HepG2 (cell line): ENCODE measurements at regions not wholly inside any gene's neighbourhood (a gene's known extent, or its start where the extent isn't known, plus 50 kb on each side); places are given as distances from the start of the nearest gene placed in this dataset.

Experiments used
- ATAC-seq: fragments of 200-7000 bp; cut with Tn5 transposase; 3 replicates; pipeline ENCODE4 v1.9.1; 2020; ENCODE audit warnings: mild to moderate bottlenecking, moderate library complexity
- BruUV-seq: library from RNA; stranded (reverse); fragments of 400-500 nt; replicated peaks from 2 replicates; lab custom pipeline; 2021; lab: Mats Ljungman, UMichigan
- CTCF ChIA-PET: fragments of 300-600 bp; formaldehyde crosslinking; extraction: SDS; loops from one replicate; lab custom pipeline; 2021; ENCODE audit warnings: low total read pairs, inconsistent platforms, low intra/inter-chr PET ratio; lab: Yijun Ruan, JAX
- POLR2A ChIA-PET: fragments of 350-600 bp; sonication (Branson Sonifier 250); formaldehyde crosslinking; loops from one replicate; lab custom pipeline; 2020; ENCODE audit warnings: antibody characterized with exemption, inconsistent platforms; lab: Yijun Ruan, JAX
- DNase-seq: peaks from one replicate; pipeline ENCODE4 v3.0.0-alpha.2; 2015; ENCODE audit warnings: low spot score
- FAIRE-seq: peaks from 3 replicates; lab custom pipeline; 2011; peaks lifted over from hg19 to GRCh38; lab: Jason Lieb, UNC
- H2AFZ ChIP-seq: one replicate; pipeline ENCODE4 v1.6.1; 2011; ENCODE audit warnings: low read length, inconsistent platforms
- H3K27ac ChIP-seq: fragments of 300-600 bp; 3 replicates; pipeline ENCODE4 v1.8.0; 2011; ENCODE audit warnings: mixed run types, mild to moderate bottlenecking, mixed read lengths, low read length, inconsistent platforms; ENCODE audit not compliant: insufficient read depth; ENCODE audit errors: extremely low read length
- H3K27me3 ChIP-seq, 2 experiments: fragments of 200-600 bp in 1 of 2; 2 replicates in 1 of 2; 3 replicates in 1 of 2; pipeline versions ENCODE4 v1.6.0 to v1.8.0; 2011; ENCODE audit warnings: low read length in 2 of 2, mild to moderate bottlenecking in 2 of 2, moderate library complexity in 2 of 2, inconsistent platforms in 1 of 2; ENCODE audit not compliant: insufficient read depth in 2 of 2, control insufficient read depth in 1 of 2
- H3K36me3 ChIP-seq, 2 experiments: fragments of 200-600 bp in 1 of 2; replicated peaks in 1 of 2; 2 replicates in 1 of 2; 3 replicates in 1 of 2; pipeline versions ENCODE4 v1.5.1 to v1.8.0; 2011; ENCODE audit warnings: low read length in 2 of 2, inconsistent platforms in 1 of 2; ENCODE audit not compliant: insufficient read depth in 2 of 2, control insufficient read depth in 1 of 2
- H3K4me1 ChIP-seq: 2 replicates; pipeline ENCODE4 v1.5.1; 2012; ENCODE audit warnings: low read length, inconsistent platforms; ENCODE audit not compliant: insufficient read depth
- H3K4me2 ChIP-seq: 2 replicates; pipeline ENCODE4 v1.6.0; 2011; ENCODE audit warnings: low read depth, low read length, inconsistent platforms
- H3K4me3 ChIP-seq, 3 experiments: fragments of 200-600 bp in 1 of 3; sonication (generic), shearing (Covaris generic) in 1 of 3; replicated peaks in 1 of 3; 2 replicates each; pipeline ENCODE4 v1.5.1; 2011 to 2016; ENCODE audit warnings: low read length in 3 of 3, inconsistent platforms in 2 of 3, low read depth in 2 of 3, mild to moderate bottlenecking in 2 of 3, control low read depth in 1 of 3, mixed read lengths in 1 of 3; ENCODE audit not compliant: insufficient read depth in 1 of 3
- H3K79me2 ChIP-seq: one replicate; pipeline ENCODE4 v1.6.1; 2011; ENCODE audit warnings: low read length, inconsistent platforms; ENCODE audit not compliant: insufficient read depth
- H3K9ac ChIP-seq: 2 replicates; pipeline ENCODE4 v1.6.0; 2011; ENCODE audit warnings: mild to moderate bottlenecking, low read depth, low read length, inconsistent platforms; ENCODE audit not compliant: insufficient read depth
- H3K9me3 ChIP-seq: 2 replicates; pipeline ENCODE4 v1.5.1; 2012; ENCODE audit warnings: mild to moderate bottlenecking, low read length
- H4K20me1 ChIP-seq: 2 replicates; pipeline ENCODE4 v1.6.0; 2011; ENCODE audit warnings: inconsistent platforms, mild to moderate bottlenecking, low read length, moderate library complexity; ENCODE audit not compliant: insufficient read depth
- AKAP8 ChIP-seq: sonication (generic); formaldehyde crosslinking; IDR thresholded peaks from 2 replicates; pipeline ENCODE4 v1.5.1; 2020; ENCODE audit warnings: mild to moderate bottlenecking, missing genetic modification reagents
- BATF2 ChIP-seq: sonication (generic); formaldehyde crosslinking; IDR thresholded peaks from 2 replicates; pipeline ENCODE4 v1.8.0; 2022; ENCODE audit warnings: mild to moderate bottlenecking, missing genetic modification reagents, moderate library complexity
- E2F5 ChIP-seq: sonication (generic); formaldehyde crosslinking; conservative IDR thresholded peaks from 2 replicates; pipeline ENCODE4 v1.4.0; 2020; ENCODE audit warnings: missing genetic modification reagents
- FOXO4 ChIP-seq: sonication (generic); formaldehyde crosslinking; conservative IDR thresholded peaks from 2 replicates; pipeline ENCODE4 v1.8.1; 2023; ENCODE audit warnings: missing genetic modification reagents
- FUBP1 ChIP-seq: sonication (generic); formaldehyde crosslinking; IDR thresholded peaks from 2 replicates; pipeline ENCODE4 v1.5.1; 2020; ENCODE audit warnings: missing genetic modification reagents, mild to moderate bottlenecking, borderline replicate concordance
- KLF13 ChIP-seq: sonication (generic); formaldehyde crosslinking; IDR thresholded peaks from 2 replicates; pipeline ENCODE4 v1.4.0; 2020; ENCODE audit warnings: mild to moderate bottlenecking, missing genetic modification reagents
- POLR2AphosphoS2 ChIP-seq: IDR thresholded peaks from 2 replicates; pipeline ENCODE4 v1.6.1; 2011; ENCODE audit warnings: low read depth, low read length, improper control_type of control experiment
- SYNCRIP ChIP-seq: fragments of 200-400 bp; formaldehyde crosslinking; IDR thresholded peaks from 2 replicates; pipeline ENCODE4 v1.6.1; 2018; ENCODE audit warnings: mild to moderate bottlenecking, low read depth, low read length; ENCODE audit not compliant: insufficient read depth
- ZBTB21 ChIP-seq: sonication (generic); formaldehyde crosslinking; IDR thresholded peaks from 2 replicates; pipeline ENCODE4 v1.4.0; 2020; ENCODE audit warnings: missing genetic modification reagents
- ZBTB34 ChIP-seq: sonication (generic); formaldehyde crosslinking; IDR thresholded peaks from 2 replicates; pipeline ENCODE4 v1.8.0; 2022; ENCODE audit warnings: mild to moderate bottlenecking, missing genetic modification reagents
- ZFAT ChIP-seq: sonication (generic); formaldehyde crosslinking; conservative IDR thresholded peaks from 2 replicates; pipeline ENCODE4 v1.8.1; 2023; ENCODE audit warnings: missing genetic modification reagents, inconsistent platforms
- ZNF20 ChIP-seq: sonication (generic); formaldehyde crosslinking; IDR thresholded peaks from 2 replicates; pipeline ENCODE4 v1.4.0; 2020; ENCODE audit warnings: mild to moderate bottlenecking, moderate library complexity, missing genetic modification reagents
- ZNF274 ChIP-seq: sonication (generic); formaldehyde crosslinking; IDR thresholded peaks from 2 replicates; pipeline ENCODE4 v1.5.1; 2020; ENCODE audit warnings: mild to moderate bottlenecking, missing genetic modification reagents
- ZNF569 ChIP-seq: sonication (generic); formaldehyde crosslinking; IDR thresholded peaks from 2 replicates; pipeline ENCODE4 v1.5.0; 2020; ENCODE audit warnings: mild to moderate bottlenecking, missing genetic modification reagents, moderate library complexity, borderline replicate concordance
- ZNF616 ChIP-seq: sonication (generic); formaldehyde crosslinking; IDR thresholded peaks from 2 replicates; pipeline ENCODE4 v1.5.0; 2020; ENCODE audit warnings: low read depth, mild to moderate bottlenecking, missing genetic modification reagents
- ZNF713 ChIP-seq: sonication (generic); formaldehyde crosslinking; IDR thresholded peaks from 2 replicates; pipeline ENCODE4 v1.4.0; 2020; ENCODE audit warnings: mild to moderate bottlenecking, missing genetic modification reagents
- WGBS: methylation state at CpG from one replicate; pipeline ENCODE4 v1.1.6; 2017; ENCODE audit warnings: low lambda C conversion rate; 5-methylcytosine and 5-hydroxymethylcytosine counted together
- in situ Hi-C: cut with HindIII; loops from 2 replicates; pipeline ENCODE4 v1.10.0; 2017; ENCODE audit warnings: low pct_unique_long_range_greater_than_20kb; ENCODE audit not compliant: extremely low pct_ligation_motif_present
- intact Hi-C: fragments of 100-400 bp; cut with micrococcal nuclease; formaldehyde crosslinking; loops from one replicate; pipeline ENCODE4 v1.10.0; 2022; ENCODE audit not compliant: unreplicated experiment
- TF ChIP-seq, protein P1 (sequence below): sonication (generic); formaldehyde crosslinking; IDR thresholded peaks from 2 replicates; pipeline ENCODE4 v1.5.1; 2020; ENCODE audit warnings: missing genetic modification reagents, mild to moderate bottlenecking, borderline replicate concordance

DNA sequence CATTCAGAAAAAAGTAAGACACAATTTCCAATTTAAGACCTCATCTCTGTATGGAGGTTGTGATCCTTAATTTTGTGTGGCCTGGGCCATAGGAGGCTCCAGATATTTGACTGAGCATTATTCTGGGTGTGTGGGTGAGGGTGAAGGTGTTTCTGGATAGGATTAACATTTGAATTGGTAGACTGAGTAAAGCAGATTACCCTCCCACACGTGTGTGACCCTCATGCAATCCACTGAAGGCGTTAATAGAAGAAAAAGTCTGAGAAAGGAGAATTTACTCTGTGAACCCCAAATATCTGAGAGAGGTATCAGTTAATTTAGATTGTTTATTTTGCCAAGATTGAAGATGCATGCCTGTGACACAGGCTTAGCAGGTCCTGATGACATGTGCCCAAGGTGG is 328.0 kb upstream of the POT1 start:
- DNase-seq (no peak), FAIRE-seq (no peak), ATAC-seq (no peak)
- Histone ChIP-seq H3K9ac (no peak overlapping the region), H3K4me1 (no peaks in the 10 kb centered on the region), H3K4me3 (no peak overlapping the region), H3K4me2 (no peak overlapping the region), H3K27me3 (no peaks in the 10 kb centered on the region), H3K9me3 (no peaks in the 10 kb centered on the region), H3K27ac (no peak overlapping the region), H2AFZ (no peak overlapping the region), H3K36me3 (no peaks in the 10 kb centered on the region), H4K20me1 (no peaks in the 10 kb centered on the region), H3K79me2 (no peaks in the 10 kb centered on the region)
- ChIA-PET POLR2A (no interaction called here), CTCF (no interaction called here)
- WGBS, result 3% methylated on average over 2 of the region's 2 CpGs
- no TSS peak for BruUV-seq
- intact Hi-C loops, result no loop called here
- in situ Hi-C loops, result no loop called here
- TF ChIP-seq, protein P1, sequence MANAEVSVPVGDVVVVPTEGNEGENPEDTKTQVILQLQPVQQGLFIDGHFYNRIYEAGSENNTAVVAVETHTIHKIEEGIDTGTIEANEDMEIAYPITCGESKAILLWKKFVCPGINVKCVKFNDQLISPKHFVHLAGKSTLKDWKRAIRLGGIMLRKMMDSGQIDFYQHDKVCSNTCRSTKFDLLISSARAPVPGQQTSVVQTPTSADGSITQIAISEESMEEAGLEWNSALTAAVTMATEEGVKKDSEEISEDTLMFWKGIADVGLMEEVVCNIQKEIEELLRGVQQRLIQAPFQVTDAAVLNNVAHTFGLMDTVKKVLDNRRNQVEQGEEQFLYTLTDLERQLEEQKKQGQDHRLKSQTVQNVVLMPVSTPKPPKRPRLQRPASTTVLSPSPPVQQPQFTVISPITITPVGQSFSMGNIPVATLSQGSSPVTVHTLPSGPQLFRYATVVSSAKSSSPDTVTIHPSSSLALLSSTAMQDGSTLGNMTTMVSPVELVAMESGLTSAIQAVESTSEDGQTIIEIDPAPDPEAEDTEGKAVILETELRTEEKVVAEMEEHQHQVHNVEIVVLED (CRISPR knock-in tag), result no peak
- TF ChIP-seq FOXO4 (CRISPR knock-in tag), result no peak
- TF ChIP-seq ZNF713 (CRISPR knock-in tag), result no peak
- no peak for TF ChIP-seq POLR2AphosphoS2
- TF ChIP-seq ZNF616 (CRISPR knock-in tag), result no peak
- TF ChIP-seq FUBP1 (CRISPR knock-in tag), result no peak
- TF ChIP-seq ZBTB21 (CRISPR knock-in tag), result no peak
- no peak for TF ChIP-seq E2F5 (CRISPR knock-in tag)
- TF ChIP-seq ZNF569 (CRISPR knock-in tag), result no peak
- no peak for TF ChIP-seq ZFAT (CRISPR knock-in tag)
- TF ChIP-seq ZNF274 (CRISPR knock-in tag), result no peak
- no peak for TF ChIP-seq SYNCRIP
- no peak for TF ChIP-seq AKAP8 (CRISPR knock-in tag)
- TF ChIP-seq ZBTB34 (CRISPR knock-in tag), result no peak
- no peak for TF ChIP-seq KLF13 (CRISPR knock-in tag)
- no peak for TF ChIP-seq BATF2 (CRISPR knock-in tag)
- TF ChIP-seq ZNF20 (CRISPR knock-in tag), result no peak
